Breast epithelium (tissue), 3 donors: ENCODE measurements at regions not wholly inside any gene's neighbourhood (a gene's known extent, or its start where the extent isn't known, plus 50 kb on each side); places are given as distances from the start of the nearest gene placed in this dataset.

Experiments
- POLR2A ChIP-seq: fragments of 450-650 bp; IDR thresholded peaks from one replicate; pipeline ENCODE4 v1.6.1; 2016; ENCODE audit warnings: antibody characterized with exemption, mild to moderate bottlenecking, moderate library complexity
- TF ChIP-seq, protein P1 (sequence below), 3 donors: fragments of 450-650 bp; IDR thresholded peaks; one replicate each; pipeline ENCODE4 v1.5.1; 2016 to 2017; ENCODE audit warnings: antibody characterized with exemption in 3 of 3, mild to moderate bottlenecking in 3 of 3, moderate library complexity in 3 of 3

DNA sequence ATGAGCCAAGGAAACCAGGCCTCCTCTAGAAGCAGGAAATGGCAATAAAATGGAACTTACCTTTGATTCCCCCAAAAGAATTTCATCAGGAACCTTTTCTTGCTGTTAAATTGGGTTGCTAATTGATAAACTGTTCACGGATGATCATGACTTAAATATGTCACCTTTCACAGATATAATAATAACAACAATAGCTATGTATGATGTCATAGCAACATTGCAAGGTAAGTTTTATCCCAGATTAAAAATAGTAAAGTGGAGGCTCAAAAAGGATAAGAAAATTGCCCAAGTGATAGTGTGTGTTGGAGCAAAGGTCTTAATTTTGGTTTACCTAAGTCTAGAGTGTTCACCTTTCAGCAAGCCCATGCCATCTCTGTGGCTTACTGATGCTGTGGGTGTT, 357.6 kb upstream of the CELF2 start:
- TF ChIP-seq, protein P1, sequence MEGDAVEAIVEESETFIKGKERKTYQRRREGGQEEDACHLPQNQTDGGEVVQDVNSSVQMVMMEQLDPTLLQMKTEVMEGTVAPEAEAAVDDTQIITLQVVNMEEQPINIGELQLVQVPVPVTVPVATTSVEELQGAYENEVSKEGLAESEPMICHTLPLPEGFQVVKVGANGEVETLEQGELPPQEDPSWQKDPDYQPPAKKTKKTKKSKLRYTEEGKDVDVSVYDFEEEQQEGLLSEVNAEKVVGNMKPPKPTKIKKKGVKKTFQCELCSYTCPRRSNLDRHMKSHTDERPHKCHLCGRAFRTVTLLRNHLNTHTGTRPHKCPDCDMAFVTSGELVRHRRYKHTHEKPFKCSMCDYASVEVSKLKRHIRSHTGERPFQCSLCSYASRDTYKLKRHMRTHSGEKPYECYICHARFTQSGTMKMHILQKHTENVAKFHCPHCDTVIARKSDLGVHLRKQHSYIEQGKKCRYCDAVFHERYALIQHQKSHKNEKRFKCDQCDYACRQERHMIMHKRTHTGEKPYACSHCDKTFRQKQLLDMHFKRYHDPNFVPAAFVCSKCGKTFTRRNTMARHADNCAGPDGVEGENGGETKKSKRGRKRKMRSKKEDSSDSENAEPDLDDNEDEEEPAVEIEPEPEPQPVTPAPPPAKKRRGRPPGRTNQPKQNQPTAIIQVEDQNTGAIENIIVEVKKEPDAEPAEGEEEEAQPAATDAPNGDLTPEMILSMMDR (IDR thresholded peaks at IDR 0.05), result no peak
- TF ChIP-seq POLR2A, result no peak
